C4-2B (cell line): ENCODE measurements at regions not wholly inside any gene's neighbourhood (a gene's known extent, or its start where the extent isn't known, plus 50 kb on each side); places are given as distances from the start of the nearest gene placed in this dataset.

ENCODE experiments used
- ZFX ChIP-seq: fragments of 450-650 bp; IDR thresholded peaks from 2 replicates; pipeline ENCODE4 v1.6.1; 2017
- TF ChIP-seq, protein P1 (sequence below): fragments of 450-650 bp; conservative IDR thresholded peaks from 2 replicates; pipeline ENCODE4 v1.5.1; 2017; ENCODE audit warnings: mild to moderate bottlenecking

DNA sequence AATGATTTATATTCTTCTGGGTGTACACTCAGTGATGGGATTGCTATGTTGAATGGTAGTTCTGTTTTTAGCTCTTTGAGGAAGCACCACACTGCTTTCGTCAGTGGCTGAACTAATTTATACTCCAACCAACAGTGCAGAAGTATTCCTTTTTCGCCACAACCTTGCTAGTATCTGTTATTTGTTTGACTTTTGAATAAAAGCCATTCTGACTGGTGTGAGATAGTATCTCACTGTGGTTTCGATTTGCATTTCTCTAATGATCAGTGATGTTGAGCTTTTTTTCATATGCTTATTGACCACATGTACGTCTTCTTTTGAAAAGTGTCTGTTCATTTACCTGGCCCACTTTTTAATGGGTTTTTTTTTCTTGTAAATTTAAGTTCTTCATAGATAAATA is 583.8 kb upstream of the ARID1B start:
- TF ChIP-seq, protein P1, sequence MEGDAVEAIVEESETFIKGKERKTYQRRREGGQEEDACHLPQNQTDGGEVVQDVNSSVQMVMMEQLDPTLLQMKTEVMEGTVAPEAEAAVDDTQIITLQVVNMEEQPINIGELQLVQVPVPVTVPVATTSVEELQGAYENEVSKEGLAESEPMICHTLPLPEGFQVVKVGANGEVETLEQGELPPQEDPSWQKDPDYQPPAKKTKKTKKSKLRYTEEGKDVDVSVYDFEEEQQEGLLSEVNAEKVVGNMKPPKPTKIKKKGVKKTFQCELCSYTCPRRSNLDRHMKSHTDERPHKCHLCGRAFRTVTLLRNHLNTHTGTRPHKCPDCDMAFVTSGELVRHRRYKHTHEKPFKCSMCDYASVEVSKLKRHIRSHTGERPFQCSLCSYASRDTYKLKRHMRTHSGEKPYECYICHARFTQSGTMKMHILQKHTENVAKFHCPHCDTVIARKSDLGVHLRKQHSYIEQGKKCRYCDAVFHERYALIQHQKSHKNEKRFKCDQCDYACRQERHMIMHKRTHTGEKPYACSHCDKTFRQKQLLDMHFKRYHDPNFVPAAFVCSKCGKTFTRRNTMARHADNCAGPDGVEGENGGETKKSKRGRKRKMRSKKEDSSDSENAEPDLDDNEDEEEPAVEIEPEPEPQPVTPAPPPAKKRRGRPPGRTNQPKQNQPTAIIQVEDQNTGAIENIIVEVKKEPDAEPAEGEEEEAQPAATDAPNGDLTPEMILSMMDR, result no peak
- TF ChIP-seq ZFX, result no peak
